Nephron (organoid): ENCODE measurements at regions not wholly inside any gene's neighbourhood (a gene's known extent, or its start where the extent isn't known, plus 50 kb on each side); places are given as distances from the start of the nearest gene placed in this dataset.
"Not testable (repeated sequence)": the region's sequence is repeated elsewhere in the genome, so short reads cannot be mapped to it uniquely, and the experiment has no call there.

Experiments used
- H3K27ac Mint-ChIP-seq, 3 experiments: 2 replicates each; pipeline ENCODE4 v1.8.0; 2020; ENCODE audit warnings: mixed read lengths in 3 of 3, mild to moderate bottlenecking in 2 of 3, moderate library complexity in 1 of 3
- H3K27me3 Mint-ChIP-seq: 2 replicates; pipeline ENCODE4 v1.8.0; 2021; ENCODE audit warnings: low read depth, mild to moderate bottlenecking, moderate library complexity, mixed read lengths
- H3K36me3 Mint-ChIP-seq: 2 replicates; pipeline ENCODE4 v1.8.0; 2020; ENCODE audit warnings: low read depth, mixed read lengths
- H3K4me1 Mint-ChIP-seq: 2 replicates; pipeline ENCODE4 v1.8.0; 2020; ENCODE audit warnings: mixed read lengths
- H3K4me3 Mint-ChIP-seq, 3 experiments: 2 replicates each; pipeline ENCODE4 v1.8.0; 2020; ENCODE audit warnings: mild to moderate bottlenecking in 3 of 3, mixed read lengths in 3 of 3, moderate library complexity in 2 of 3
- H3K9me3 Mint-ChIP-seq: 2 replicates; pipeline ENCODE4 v1.8.0; 2020; ENCODE audit warnings: mixed read lengths
- TF ChIP-seq, protein P1 (sequence below), 3 experiments: fragments of 200-600 bp; sonication (generic); IDR thresholded peaks; one replicate each; pipeline ENCODE4 v1.5.0; 2021; ENCODE audit warnings: antibody characterized with exemption in 3 of 3; ENCODE audit not compliant: unreplicated experiment in 3 of 3

DNA sequence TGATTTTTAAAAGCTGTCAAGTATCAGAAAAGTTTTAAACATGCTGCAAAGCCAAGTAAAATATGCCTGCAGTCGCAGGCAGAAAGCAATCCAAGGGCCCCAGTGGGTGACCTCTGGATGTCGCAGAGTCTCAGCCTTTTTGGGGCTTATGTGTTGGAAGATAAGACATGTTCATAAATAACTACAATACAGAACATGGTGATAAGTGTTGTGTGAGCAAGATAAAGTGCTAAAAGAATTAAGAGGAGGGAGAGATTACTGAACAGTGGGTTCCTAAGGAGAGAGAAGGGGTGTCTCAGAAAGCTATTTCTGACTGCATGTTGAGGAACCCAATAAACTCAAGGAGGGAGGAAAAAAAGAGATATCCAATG lies 78.9 kb upstream of the ADRB2 start:
- Mint-ChIP-seq H3K9me3 (no peaks in the 10 kb centered on the region), H3K4me1 (peaks cover 8% of the 10 kb centered on the region), H3K4me3 (no peak overlapping the region), H3K27ac (no peak overlapping the region), H3K36me3 (no peaks in the 10 kb centered on the region), H3K27me3 (peaks cover 3% of the 10 kb centered on the region)
- TF ChIP-seq, protein P1, sequence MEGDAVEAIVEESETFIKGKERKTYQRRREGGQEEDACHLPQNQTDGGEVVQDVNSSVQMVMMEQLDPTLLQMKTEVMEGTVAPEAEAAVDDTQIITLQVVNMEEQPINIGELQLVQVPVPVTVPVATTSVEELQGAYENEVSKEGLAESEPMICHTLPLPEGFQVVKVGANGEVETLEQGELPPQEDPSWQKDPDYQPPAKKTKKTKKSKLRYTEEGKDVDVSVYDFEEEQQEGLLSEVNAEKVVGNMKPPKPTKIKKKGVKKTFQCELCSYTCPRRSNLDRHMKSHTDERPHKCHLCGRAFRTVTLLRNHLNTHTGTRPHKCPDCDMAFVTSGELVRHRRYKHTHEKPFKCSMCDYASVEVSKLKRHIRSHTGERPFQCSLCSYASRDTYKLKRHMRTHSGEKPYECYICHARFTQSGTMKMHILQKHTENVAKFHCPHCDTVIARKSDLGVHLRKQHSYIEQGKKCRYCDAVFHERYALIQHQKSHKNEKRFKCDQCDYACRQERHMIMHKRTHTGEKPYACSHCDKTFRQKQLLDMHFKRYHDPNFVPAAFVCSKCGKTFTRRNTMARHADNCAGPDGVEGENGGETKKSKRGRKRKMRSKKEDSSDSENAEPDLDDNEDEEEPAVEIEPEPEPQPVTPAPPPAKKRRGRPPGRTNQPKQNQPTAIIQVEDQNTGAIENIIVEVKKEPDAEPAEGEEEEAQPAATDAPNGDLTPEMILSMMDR (IDR thresholded peaks at IDR 0.05; ENCODE audit: unreplicated experiment in 3 of 3), result no peak

DNA sequence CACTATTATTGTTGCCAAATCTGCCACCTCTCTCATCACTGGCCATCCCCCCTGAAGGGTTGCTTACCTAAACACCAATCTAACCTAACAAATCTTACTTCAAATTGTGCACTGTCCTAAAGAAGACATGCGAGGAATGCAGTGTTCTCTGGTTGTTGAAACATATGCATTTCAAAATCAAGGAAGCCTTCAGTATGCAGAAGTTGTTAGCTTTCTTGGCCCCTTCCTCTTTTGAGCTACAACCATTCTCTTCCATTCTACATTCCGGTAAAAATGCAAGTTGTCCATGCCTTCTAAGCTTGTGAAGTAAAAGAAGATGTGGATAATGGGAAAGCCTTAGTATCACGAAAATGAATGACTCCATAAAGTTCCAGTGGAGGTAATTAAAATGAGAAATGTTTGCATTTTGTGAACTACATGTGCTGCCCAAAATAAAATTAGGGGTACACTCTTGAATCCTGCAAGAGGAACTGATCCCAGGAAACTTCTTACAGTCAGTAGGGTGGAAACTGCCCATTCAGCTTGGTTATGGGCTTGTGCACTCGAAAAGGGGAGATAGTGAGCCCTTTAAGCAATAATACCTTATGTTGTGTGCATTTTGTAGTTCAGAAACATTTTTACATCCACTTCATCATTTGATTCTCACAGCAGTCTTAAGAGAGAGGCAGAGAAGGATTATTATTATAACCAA lies 77.6 kb upstream of the ADRB2 start:
- Mint-ChIP-seq H3K4me1 (peaks cover 8% of the 10 kb centered on the region), H3K27me3 (peaks cover 8% of the 10 kb centered on the region), H3K9me3 (peaks cover 10% of the 10 kb centered on the region), H3K27ac (no peak overlapping the region), H3K36me3 (no peaks in the 10 kb centered on the region), H3K4me3 (no peak overlapping the region)
- TF ChIP-seq, protein P1 (IDR thresholded peaks at IDR 0.05; ENCODE audit: unreplicated experiment in 3 of 3), result no peak

DNA sequence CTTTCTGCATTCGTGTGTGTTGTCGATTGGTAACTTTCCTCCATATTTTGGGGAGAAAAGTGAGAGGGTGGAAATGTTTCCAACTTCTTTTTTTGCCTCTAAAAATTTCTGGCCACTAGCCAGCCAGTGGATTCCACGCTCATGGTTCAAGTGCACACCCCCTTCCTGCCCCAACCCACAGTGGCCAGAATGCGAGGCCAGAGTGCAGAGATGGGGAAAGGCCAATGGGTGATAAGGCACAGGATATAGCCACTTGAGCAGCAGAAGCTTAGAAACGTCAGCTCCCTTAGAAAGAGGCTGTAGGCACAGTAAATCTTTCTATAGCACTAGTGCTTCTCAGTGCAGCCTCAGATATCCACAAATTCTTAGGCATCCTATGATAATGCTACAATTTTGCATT lies 75.8 kb upstream of the ADRB2 start:
- peaks cover 8% of the 10 kb centered on the region for H3K27me3 Mint-ChIP-seq
- TF ChIP-seq, protein P1 (IDR thresholded peaks at IDR 0.05; ENCODE audit: unreplicated experiment in 3 of 3), result no peak
- H3K4me1 Mint-ChIP-seq, result peaks cover 8% of the 10 kb centered on the region
- H3K27ac Mint-ChIP-seq, result no peak overlapping the region
- peaks cover 15% of the 10 kb centered on the region for H3K9me3 Mint-ChIP-seq
- no peak overlapping the region for H3K4me3 Mint-ChIP-seq
- no peaks in the 10 kb centered on the region for H3K36me3 Mint-ChIP-seq

DNA sequence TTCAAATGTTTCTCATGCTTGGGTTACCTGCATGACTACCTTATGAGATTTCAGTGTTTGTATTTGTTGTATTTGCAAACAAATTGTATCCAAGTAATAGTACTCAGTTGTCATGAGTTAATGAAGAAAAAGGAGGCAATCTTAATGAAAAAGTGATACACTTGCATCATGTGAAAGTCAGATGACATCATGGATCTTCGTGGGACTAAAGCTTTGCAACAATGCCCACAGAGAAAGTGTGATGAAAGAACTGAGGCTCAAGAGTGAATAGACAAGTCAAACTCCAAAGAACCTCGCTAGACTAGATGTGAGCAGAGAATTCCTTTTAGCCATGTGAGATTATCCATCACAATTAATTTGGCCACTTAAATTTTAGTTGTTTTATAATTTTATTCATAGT lies 75.4 kb upstream of the ADRB2 start:
- H3K9me3 Mint-ChIP-seq, result peaks cover 17% of the 10 kb centered on the region
- no peak overlapping the region for H3K4me3 Mint-ChIP-seq
- peaks cover 8% of the 10 kb centered on the region for H3K4me1 Mint-ChIP-seq
- no peak overlapping the region for H3K27ac Mint-ChIP-seq
- peaks cover 8% of the 10 kb centered on the region for H3K27me3 Mint-ChIP-seq
- H3K36me3 Mint-ChIP-seq, result no peaks in the 10 kb centered on the region
- TF ChIP-seq, protein P1 (IDR thresholded peaks at IDR 0.05; ENCODE audit: unreplicated experiment in 3 of 3), result no peak

DNA sequence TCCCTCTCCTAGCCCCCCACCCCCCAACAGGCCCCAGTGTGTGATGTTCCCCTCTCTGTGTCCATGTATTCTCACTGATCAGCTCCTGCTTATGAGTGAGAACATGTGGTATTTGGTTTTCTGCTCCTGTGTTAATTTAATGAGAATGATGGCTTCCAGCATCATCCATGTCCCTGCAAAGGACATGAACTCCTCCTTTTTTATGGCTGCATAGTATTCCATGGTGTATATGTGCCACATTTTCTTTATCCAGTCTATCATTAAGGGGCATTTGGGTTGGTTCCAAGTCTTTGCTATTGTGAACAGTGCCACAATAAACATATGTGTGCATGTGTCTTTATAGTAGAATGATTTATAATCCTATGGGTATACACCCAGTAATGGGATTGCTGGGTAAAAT lies 74.0 kb upstream of the ADRB2 start:
- H3K4me1 Mint-ChIP-seq, H3K4me3 Mint-ChIP-seq, H3K27me3 Mint-ChIP-seq, H3K27ac Mint-ChIP-seq, H3K36me3 Mint-ChIP-seq: not testable (repeated sequence)
- peaks cover 29% of the 10 kb centered on the region for H3K9me3 Mint-ChIP-seq

DNA sequence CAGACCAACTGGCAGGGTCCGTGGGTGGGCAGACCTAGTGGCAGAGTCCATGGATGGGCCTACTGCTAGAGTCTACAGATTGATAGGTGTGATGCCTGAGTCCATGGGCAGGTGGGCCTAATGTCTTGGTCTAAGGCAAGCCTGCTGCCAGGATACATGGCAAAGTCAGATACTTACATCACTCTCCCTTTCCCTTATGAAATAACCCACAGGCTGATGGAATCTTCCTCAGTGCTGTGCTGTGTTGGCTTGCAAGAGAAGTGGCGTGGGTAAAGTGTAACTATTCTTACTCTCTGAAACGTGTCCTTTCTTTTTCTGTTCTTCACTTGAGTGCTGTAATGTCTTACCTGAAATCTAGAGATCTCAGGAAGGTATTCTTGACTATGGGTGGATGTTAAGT lies 67.3 kb upstream of the ADRB2 start:
- Mint-ChIP-seq H3K4me3 (no peak overlapping the region), H3K27ac (no peak overlapping the region), H3K27me3 (peaks cover 4% of the 10 kb centered on the region), H3K9me3 (peaks cover 22% of the 10 kb centered on the region), H3K36me3 (no peaks in the 10 kb centered on the region), H3K4me1 (no peaks in the 10 kb centered on the region)
- TF ChIP-seq, protein P1 (IDR thresholded peaks at IDR 0.05; ENCODE audit: unreplicated experiment in 3 of 3), result no peak
